ENCODE measurements at regions not wholly inside any gene's neighbourhood (a gene's known extent, or its start where the extent isn't known, plus 50 kb on each side); places are given as distances from the start of the nearest gene placed in this dataset.

GRCh38 chr3:74402821-74403220, 211.6 kb downstream of the CNTN3 start:
- Mint-ChIP-seq H3K4me1 (no peaks in the 10 kb centered on the region), H3K27ac (ENCODE audit: unreplicated experiment) (no peak overlapping the region), H3K27me3 (ENCODE audit: low read depth) (no peaks in the 10 kb centered on the region), H3K9me3 (peaks cover 5% of the 10 kb centered on the region), H3K4me3 (no peak overlapping the region), H3K36me3 (ENCODE audit: low read depth) (no peaks in the 10 kb centered on the region)
- no peak for DNase-seq (ENCODE audit: low read depth, low spot score)
- TF ChIP-seq CTCF (conservative IDR thresholded peaks at IDR 0.05) = no peak

- H3K36me3 Mint-ChIP-seq (ENCODE audit: low read depth) = peaks cover 6% of the 10 kb centered on the region
- DNase-seq (ENCODE audit: low read depth, low spot score) = no peak
- no peaks in the 10 kb centered on the region for H3K27me3 Mint-ChIP-seq (ENCODE audit: low read depth)
- H3K4me3 Mint-ChIP-seq = no peak overlapping the region
- no peak for TF ChIP-seq CTCF (conservative IDR thresholded peaks at IDR 0.05)
- no peak overlapping the region for H3K27ac Mint-ChIP-seq (ENCODE audit: unreplicated experiment)
- H3K9me3 Mint-ChIP-seq = peaks cover 12% of the 10 kb centered on the region
- H3K4me1 Mint-ChIP-seq = peaks cover 5% of the 10 kb centered on the region
Measured at GRCh38 chr3:74393426-74393825, 221.0 kb downstream of the CNTN3 start.

- no peak for DNase-seq (ENCODE audit: low read depth, low spot score)
- peaks cover 7% of the 10 kb centered on the region for H3K4me1 Mint-ChIP-seq
- no peak overlapping the region for H3K4me3 Mint-ChIP-seq
- H3K36me3 Mint-ChIP-seq (ENCODE audit: low read depth) = no peaks in the 10 kb centered on the region
- no peaks in the 10 kb centered on the region for H3K27me3 Mint-ChIP-seq (ENCODE audit: low read depth)
- TF ChIP-seq CTCF (conservative IDR thresholded peaks at IDR 0.05) = no peak
- no peak overlapping the region for H3K27ac Mint-ChIP-seq (ENCODE audit: unreplicated experiment)
- H3K9me3 Mint-ChIP-seq = no peaks in the 10 kb centered on the region
Measured at GRCh38 chr3:74390121-74390877, 224.2 kb downstream of the CNTN3 start.

GRCh38 chr3:74387111-74387735, 227.2 kb downstream of the CNTN3 start:
- Mint-ChIP-seq H3K27ac (ENCODE audit: unreplicated experiment) (no peak overlapping the region), H3K4me3 (no peak overlapping the region), H3K27me3 (ENCODE audit: low read depth) (no peaks in the 10 kb centered on the region), H3K9me3 (no peaks in the 10 kb centered on the region), H3K4me1 (peaks cover 11% of the 10 kb centered on the region), H3K36me3 (ENCODE audit: low read depth) (no peaks in the 10 kb centered on the region)
- no peak for DNase-seq (ENCODE audit: low read depth, low spot score)
- TF ChIP-seq CTCF (conservative IDR thresholded peaks at IDR 0.05) = no peak

DNA sequence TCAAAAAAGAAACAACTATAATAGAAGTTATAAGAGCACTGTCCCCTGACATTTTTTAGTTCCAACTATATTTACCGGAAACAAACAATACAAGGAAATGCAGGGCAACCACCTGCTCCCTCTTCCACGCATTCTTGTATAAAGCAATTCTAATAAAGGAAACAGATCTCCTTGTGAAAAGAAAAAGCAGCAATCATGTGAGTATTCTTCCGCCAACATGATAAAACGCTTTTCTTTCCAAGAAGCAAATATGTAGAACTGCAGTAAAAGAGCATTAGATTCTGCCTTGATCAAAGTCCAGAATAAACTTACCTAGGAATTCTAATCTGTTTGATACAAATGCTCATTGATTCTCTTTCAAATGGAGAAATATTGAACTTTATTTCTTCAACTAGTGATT, 230.3 kb downstream of the CNTN3 start:
- DNase-seq (ENCODE audit: low read depth, low spot score) = no peak
- H3K36me3 Mint-ChIP-seq (ENCODE audit: low read depth) = no peaks in the 10 kb centered on the region
- no peaks in the 10 kb centered on the region for H3K9me3 Mint-ChIP-seq
- no peak overlapping the region for H3K4me3 Mint-ChIP-seq
- peaks cover 11% of the 10 kb centered on the region for H3K4me1 Mint-ChIP-seq
- no peaks in the 10 kb centered on the region for H3K27me3 Mint-ChIP-seq (ENCODE audit: low read depth)
- no peak for TF ChIP-seq CTCF (conservative IDR thresholded peaks at IDR 0.05)
- no peak overlapping the region for H3K27ac Mint-ChIP-seq (ENCODE audit: unreplicated experiment)
